Gastrocnemius medialis (tissue), 4 donors: ENCODE measurements at regions not wholly inside any gene's neighbourhood (a gene's known extent, or its start where the extent isn't known, plus 50 kb on each side); places are given as distances from the start of the nearest gene placed in this dataset.
"Not testable (repeated sequence)": the region's sequence is repeated elsewhere in the genome, so short reads cannot be mapped to it uniquely, and the experiment has no call there.

ENCODE experiments used
- ATAC-seq, 2 donors: fragments of 150-250 bp; one replicate each; pipeline ENCODE4 v1.9.1; 2016
- DNase-seq, 2 donors: peaks; one replicate each; pipeline ENCODE4 v3.0.0-alpha.2; 2019
- H3K27ac ChIP-seq, 4 donors: fragments of 200-600 bp; sonication (generic); 1 replicate in 1 of 4; 2 replicates in 3 of 4; pipeline ENCODE4 v1.5.1; 2016 to 2018; ENCODE audit warnings: mild to moderate bottlenecking in 2 of 4, moderate library complexity in 1 of 4
- H3K27me3 ChIP-seq, 3 donors: fragments of 200-600 bp; sonication (generic) in 2 of 3; 1 replicate in 1 of 3; 2 replicates in 2 of 3; pipeline versions ENCODE4 v1.5.1 to v1.6.0; 2016 to 2019; ENCODE audit warnings: mild to moderate bottlenecking in 1 of 3, moderate library complexity in 1 of 3
- H3K36me3 ChIP-seq, 2 donors: fragments of 200-600 bp; sonication (generic) in 1 of 2; one replicate each; pipeline ENCODE4 v1.5.1; 2017 to 2018
- H3K4me1 ChIP-seq, 2 donors: fragments of 200-600 bp; sonication (generic) in 1 of 2; one replicate each; pipeline ENCODE4 v1.5.1; 2016 to 2017; ENCODE audit warnings: mild to moderate bottlenecking in 2 of 2
- H3K4me3 ChIP-seq, 4 donors: fragments of 200-600 bp; sonication (generic) in 3 of 4; 1 replicate in 1 of 4; 2 replicates in 3 of 4; pipeline ENCODE4 v1.5.1; 2016 to 2019; ENCODE audit warnings: mild to moderate bottlenecking in 2 of 4
- H3K9me3 ChIP-seq, 3 donors: fragments of 200-600 bp; sonication (generic) in 2 of 3; 1 replicate in 1 of 3; 2 replicates in 2 of 3; pipeline ENCODE4 v1.5.1; 2016 to 2019
- CTCF ChIP-seq, 5 experiments: fragments of 450-650 bp in 3 of 5; fragments of 200-600 bp in 2 of 5; sonication (generic) in 2 of 5; IDR thresholded peaks in 4 of 5; conservative IDR thresholded peaks in 1 of 5; 1 replicate in 4 of 5; 2 replicates in 1 of 5; pipeline ENCODE4 v1.5.1; 2016 to 2019; ENCODE audit warnings: antibody characterized with exemption in 5 of 5, mild to moderate bottlenecking in 3 of 5, moderate library complexity in 3 of 5
- POLR2A ChIP-seq, 2 donors: fragments of 450-650 bp; IDR thresholded peaks; one replicate each; pipeline ENCODE4 v1.6.1; 2017; ENCODE audit warnings: antibody characterized with exemption in 2 of 2, mild to moderate bottlenecking in 2 of 2, moderate library complexity in 2 of 2
- in situ Hi-C, 4 donors: fragments of 200-750 bp; cut with MboI; loops; one replicate each; pipeline versions ENCODE4 v1.15.0 to v1.8.0; 2017; ENCODE audit warnings: low sequenced_read_pairs in 4 of 4
- intact Hi-C: fragments of 100-400 bp; cut with DNase I; formaldehyde crosslinking; loops from one replicate; pipeline ENCODE4 v1.15.1; 2023; ENCODE audit warnings: low total_unique reads

- no peak for TF ChIP-seq CTCF (IDR thresholded peaks at IDR 0.05 in 4 of 5, conservative IDR thresholded peaks at IDR 0.05 in 1 of 5)
- no peak for TF ChIP-seq POLR2A (IDR thresholded peaks at IDR 0.05)
- H3K27ac ChIP-seq: no peak overlapping the region
- H3K9me3 ChIP-seq: no peaks in the 10 kb centered on the region
- no peaks in the 10 kb centered on the region for H3K27me3 ChIP-seq
- H3K4me1 ChIP-seq: no peaks in the 10 kb centered on the region
- no peaks in the 10 kb centered on the region for H3K36me3 ChIP-seq
- intact Hi-C loops (no loop called here), in situ Hi-C loops (no loop called here)
- ATAC-seq (no peak), DNase-seq (no peak)
- no peak overlapping the region for H3K4me3 ChIP-seq
Observed at GRCh38 chr16:87149051-87149450, 168.1 kb downstream of the C16orf95 start.

GRCh38 chr16:87150262-87150661 lies 166.9 kb downstream of the C16orf95 start:
- DNase-seq (no peak), ATAC-seq (no peak)
- no peaks in the 10 kb centered on the region for H3K9me3 ChIP-seq
- no peaks in the 10 kb centered on the region for H3K4me1 ChIP-seq
- H3K36me3 ChIP-seq: no peaks in the 10 kb centered on the region
- no peak overlapping the region for H3K4me3 ChIP-seq
- intact Hi-C loops (no loop called here), in situ Hi-C loops (no loop called here)
- H3K27ac ChIP-seq: no peak overlapping the region
- TF ChIP-seq CTCF (IDR thresholded peaks at IDR 0.05 in 4 of 5, conservative IDR thresholded peaks at IDR 0.05 in 1 of 5): no peak
- no peak for TF ChIP-seq POLR2A (IDR thresholded peaks at IDR 0.05)
- H3K27me3 ChIP-seq: no peaks in the 10 kb centered on the region

- Histone ChIP-seq H3K27ac (no peak overlapping the region), H3K27me3 (no peaks in the 10 kb centered on the region), H3K4me3 (no peak overlapping the region), H3K9me3 (no peaks in the 10 kb centered on the region), H3K36me3 (no peaks in the 10 kb centered on the region), H3K4me1 (no peaks in the 10 kb centered on the region)
- no peak for DNase-seq
- TF ChIP-seq POLR2A (IDR thresholded peaks at IDR 0.05) (no peak), CTCF (IDR thresholded peaks at IDR 0.05 in 4 of 5, conservative IDR thresholded peaks at IDR 0.05 in 1 of 5) (no peak)
- in situ Hi-C loops: no loop called here
- intact Hi-C loops: no loop called here
- no peak for ATAC-seq
Observed at GRCh38 chr16:87150681-87151280, 166.4 kb downstream of the C16orf95 start.

GRCh38 chr16:87152221-87152755 lies 164.9 kb downstream of the C16orf95 start:
- no peak for DNase-seq
- ATAC-seq: no peak
- Histone ChIP-seq H3K36me3 (no peaks in the 10 kb centered on the region), H3K4me3 (no peak overlapping the region), H3K9me3 (no peaks in the 10 kb centered on the region), H3K4me1 (no peaks in the 10 kb centered on the region), H3K27ac (no peak overlapping the region), H3K27me3 (no peaks in the 10 kb centered on the region)
- in situ Hi-C loops: no loop called here
- TF ChIP-seq CTCF (IDR thresholded peaks at IDR 0.05 in 4 of 5, conservative IDR thresholded peaks at IDR 0.05 in 1 of 5) (no peak), POLR2A (IDR thresholded peaks at IDR 0.05) (no peak)
- intact Hi-C loops: no loop called here

GRCh38 chr16:87153326-87153725 lies 163.9 kb downstream of the C16orf95 start:
- no peak overlapping the region for H3K27ac ChIP-seq
- in situ Hi-C loops: no loop called here
- intact Hi-C loops: no loop called here
- no peak overlapping the region for H3K4me3 ChIP-seq
- H3K36me3 ChIP-seq: no peaks in the 10 kb centered on the region
- H3K4me1 ChIP-seq: no peaks in the 10 kb centered on the region
- no peaks in the 10 kb centered on the region for H3K9me3 ChIP-seq
- ATAC-seq: no peak
- TF ChIP-seq POLR2A (IDR thresholded peaks at IDR 0.05) (no peak), CTCF (IDR thresholded peaks at IDR 0.05 in 4 of 5, conservative IDR thresholded peaks at IDR 0.05 in 1 of 5) (no peak)
- DNase-seq: no peak
- H3K27me3 ChIP-seq: no peaks in the 10 kb centered on the region

GRCh38 chr16:87155315-87155714 lies 161.9 kb downstream of the C16orf95 start:
- in situ Hi-C loops, H3K9me3 ChIP-seq, intact Hi-C loops, DNase-seq, H3K27ac ChIP-seq, H3K27me3 ChIP-seq, ATAC-seq, H3K4me3 ChIP-seq, H3K36me3 ChIP-seq, H3K4me1 ChIP-seq: not testable (repeated sequence)
